Panc1 (cell line): ENCODE measurements at regions not wholly inside any gene's neighbourhood (a gene's known extent, or its start where the extent isn't known, plus 50 kb on each side); places are given as distances from the start of the nearest gene placed in this dataset.

Experiments used
- ATAC-seq: fragments of 200-7000 bp; cut with Tn5 transposase; 2 replicates; pipeline ENCODE4 v1.9.1; 2020; ENCODE audit warnings: mild to moderate bottlenecking, moderate library complexity
- BruUV-seq: library from RNA; stranded (reverse); fragments of 400-500 nt; replicated peaks from 2 replicates; lab custom pipeline; 2021; lab: Mats Ljungman, UMichigan
- CTCF ChIA-PET: fragments of 300-600 bp; sonication (Branson Sonifier 250); formaldehyde crosslinking; loops from one replicate; lab custom pipeline; 2022; ENCODE audit warnings: antibody characterized with exemption; lab: Charles Lee
- POLR2A ChIA-PET: fragments of 300-600 bp; sonication (Branson Sonifier 250); formaldehyde crosslinking; loops from one replicate; lab custom pipeline; 2022; ENCODE audit warnings: antibody characterized with exemption; lab: Charles Lee
- DNase-seq: peaks from one replicate; pipeline ENCODE4 v3.0.0-alpha.2; 2010; ENCODE audit warnings: low read depth, low spot score
- H3K27ac ChIP-seq: 2 replicates; pipeline ENCODE4 v1.5.1; 2011; ENCODE audit warnings: mild to moderate bottlenecking, low read length, inconsistent platforms
- H3K27me3 ChIP-seq: fragments of 200-500 bp; sonication (Bioruptor generic); 2 replicates; pipeline ENCODE4 v1.6.0; 2014; ENCODE audit warnings: low read length, inconsistent platforms; ENCODE audit not compliant: control insufficient read depth, insufficient read depth
- H3K36me3 ChIP-seq: fragments of 200-500 bp; sonication (Bioruptor generic); 2 replicates; pipeline ENCODE4 v1.5.1; 2014; ENCODE audit warnings: inconsistent platforms, mild to moderate bottlenecking, low read length, moderate library complexity; ENCODE audit not compliant: control insufficient read depth, insufficient read depth
- H3K4me1 ChIP-seq: 2 replicates; pipeline ENCODE4 v1.5.1; 2011; ENCODE audit warnings: inconsistent platforms, mild to moderate bottlenecking, low read length, moderate library complexity; ENCODE audit not compliant: control insufficient read depth, insufficient read depth
- H3K4me3 ChIP-seq, 2 experiments: 2 replicates each; pipeline ENCODE4 v1.5.1; 2011 to 2012; ENCODE audit warnings: low read depth in 2 of 2, low read length in 2 of 2, mild to moderate bottlenecking in 2 of 2, inconsistent platforms in 1 of 2, moderate library complexity in 1 of 2
- H3K9me3 ChIP-seq: fragments of 200-500 bp; sonication (Bioruptor generic); 2 replicates; pipeline ENCODE4 v1.5.1; 2014; ENCODE audit warnings: low read depth, mild to moderate bottlenecking, inconsistent platforms, low read length, moderate library complexity; ENCODE audit not compliant: control insufficient read depth, insufficient read depth
- CTCF ChIP-seq: fragments of 450-650 bp; IDR thresholded peaks from 2 replicates; pipeline ENCODE4 v1.5.1; 2017; ENCODE audit warnings: mild to moderate bottlenecking
- POLR2AphosphoS5 ChIP-seq: IDR thresholded peaks from 2 replicates; pipeline ENCODE4 v1.6.1; 2012; ENCODE audit warnings: mild to moderate bottlenecking, low read depth, low read length, moderate library complexity
- SIN3A ChIP-seq: IDR thresholded peaks from 2 replicates; pipeline ENCODE4 v1.6.1; 2012; ENCODE audit warnings: low read depth, mild to moderate bottlenecking, low read length, moderate library complexity, borderline replicate concordance; ENCODE audit not compliant: insufficient read depth
- TCF7L2 ChIP-seq: IDR thresholded peaks from 2 replicates; pipeline ENCODE4 v1.6.1; 2011; ENCODE audit warnings: mild to moderate bottlenecking, low read depth, low read length, inconsistent platforms
- in situ Hi-C: cut with HindIII; loops from 2 replicates; pipeline ENCODE4 v1.10.0; 2016; ENCODE audit warnings: low sequenced_read_pairs, low pct_unique_long_range_greater_than_20kb
- intact Hi-C: fragments of 100-400 bp; cut with micrococcal nuclease; formaldehyde crosslinking; loops from one replicate; pipeline ENCODE4 v1.10.0; 2022; ENCODE audit not compliant: unreplicated experiment
- TF ChIP-seq, protein P1 (sequence below), 2 experiments: IDR thresholded peaks; 2 replicates each; pipeline ENCODE4 v1.6.1; 2011 to 2012; ENCODE audit warnings: low read depth in 2 of 2, control low read depth in 1 of 2, low read length in 1 of 2, mild to moderate bottlenecking in 1 of 2, moderate library complexity in 1 of 2; ENCODE audit not compliant: insufficient read depth in 1 of 2

DNA sequence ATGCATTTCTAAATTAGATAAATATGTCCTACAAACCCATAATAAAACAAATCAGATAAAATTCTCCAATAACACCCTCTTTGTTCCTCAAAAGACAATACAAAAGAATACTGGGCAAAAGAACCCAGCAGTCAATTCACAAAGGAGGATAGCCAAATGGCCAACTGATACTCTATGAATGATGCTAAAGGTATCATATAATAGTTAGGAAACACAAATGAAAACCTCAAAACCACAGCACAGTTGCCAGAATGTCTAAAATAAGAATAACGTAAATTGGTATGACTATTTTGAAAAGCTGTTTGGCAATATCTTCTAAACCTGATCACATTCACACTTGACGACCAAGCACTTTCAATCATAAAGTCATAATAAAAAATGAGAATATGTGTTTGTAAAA, 315.4 kb downstream of the CDH7 start:
- BruUV-seq = no TSS peak
- ATAC-seq (no peak), DNase-seq (no peak)
- ChIA-PET POLR2A (no interaction called here), CTCF (no interaction called here)
- intact Hi-C loops (no loop called here), in situ Hi-C loops (no loop called here)
- Histone ChIP-seq H3K4me3 (no peak overlapping the region), H3K9me3 (no peaks in the 10 kb centered on the region), H3K4me1 (no peaks in the 10 kb centered on the region), H3K27me3 (no peaks in the 10 kb centered on the region), H3K27ac (no peak overlapping the region), H3K36me3 (no peaks in the 10 kb centered on the region)
- TF ChIP-seq, protein P1, sequence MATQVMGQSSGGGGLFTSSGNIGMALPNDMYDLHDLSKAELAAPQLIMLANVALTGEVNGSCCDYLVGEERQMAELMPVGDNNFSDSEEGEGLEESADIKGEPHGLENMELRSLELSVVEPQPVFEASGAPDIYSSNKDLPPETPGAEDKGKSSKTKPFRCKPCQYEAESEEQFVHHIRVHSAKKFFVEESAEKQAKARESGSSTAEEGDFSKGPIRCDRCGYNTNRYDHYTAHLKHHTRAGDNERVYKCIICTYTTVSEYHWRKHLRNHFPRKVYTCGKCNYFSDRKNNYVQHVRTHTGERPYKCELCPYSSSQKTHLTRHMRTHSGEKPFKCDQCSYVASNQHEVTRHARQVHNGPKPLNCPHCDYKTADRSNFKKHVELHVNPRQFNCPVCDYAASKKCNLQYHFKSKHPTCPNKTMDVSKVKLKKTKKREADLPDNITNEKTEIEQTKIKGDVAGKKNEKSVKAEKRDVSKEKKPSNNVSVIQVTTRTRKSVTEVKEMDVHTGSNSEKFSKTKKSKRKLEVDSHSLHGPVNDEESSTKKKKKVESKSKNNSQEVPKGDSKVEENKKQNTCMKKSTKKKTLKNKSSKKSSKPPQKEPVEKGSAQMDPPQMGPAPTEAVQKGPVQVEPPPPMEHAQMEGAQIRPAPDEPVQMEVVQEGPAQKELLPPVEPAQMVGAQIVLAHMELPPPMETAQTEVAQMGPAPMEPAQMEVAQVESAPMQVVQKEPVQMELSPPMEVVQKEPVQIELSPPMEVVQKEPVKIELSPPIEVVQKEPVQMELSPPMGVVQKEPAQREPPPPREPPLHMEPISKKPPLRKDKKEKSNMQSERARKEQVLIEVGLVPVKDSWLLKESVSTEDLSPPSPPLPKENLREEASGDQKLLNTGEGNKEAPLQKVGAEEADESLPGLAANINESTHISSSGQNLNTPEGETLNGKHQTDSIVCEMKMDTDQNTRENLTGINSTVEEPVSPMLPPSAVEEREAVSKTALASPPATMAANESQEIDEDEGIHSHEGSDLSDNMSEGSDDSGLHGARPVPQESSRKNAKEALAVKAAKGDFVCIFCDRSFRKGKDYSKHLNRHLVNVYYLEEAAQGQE (IDR thresholded peaks at IDR 0.05; ENCODE audit: insufficient read depth in 1 of 2, low read depth in 2 of 2, low read length in 1 of 2) = no peak
- TF ChIP-seq CTCF (no peak), POLR2AphosphoS5 (no peak), SIN3A (no peak), TCF7L2 (no peak)

- intact Hi-C loops (no loop called here), in situ Hi-C loops (no loop called here)
- H3K27ac ChIP-seq = no peak overlapping the region
- H3K27me3 ChIP-seq = no peaks in the 10 kb centered on the region
- H3K36me3 ChIP-seq = no peaks in the 10 kb centered on the region
- BruUV-seq = no TSS peak
- no peaks in the 10 kb centered on the region for H3K4me1 ChIP-seq
- ATAC-seq (no peak), DNase-seq (no peak)
- CTCF ChIA-PET = no interaction called here
- no peak overlapping the region for H3K4me3 ChIP-seq
- TF ChIP-seq SIN3A (no peak), TCF7L2 (no peak), POLR2AphosphoS5 (no peak), CTCF (no peak)
- TF ChIP-seq, protein P1 (IDR thresholded peaks at IDR 0.05; ENCODE audit: insufficient read depth in 1 of 2, low read depth in 2 of 2, low read length in 1 of 2) = no peak
- POLR2A ChIA-PET = no interaction called here
- H3K9me3 ChIP-seq = no peaks in the 10 kb centered on the region
These were observed 297.6 kb downstream of the CDH7 start for GRCh38 chr18:66048406-66048805.
